H9 (cell line): ENCODE measurements at regions not wholly inside any gene's neighbourhood (a gene's known extent, or its start where the extent isn't known, plus 50 kb on each side); places are given as distances from the start of the nearest gene placed in this dataset.
"Not testable (repeated sequence)": the region's sequence is repeated elsewhere in the genome, so short reads cannot be mapped to it uniquely, and the experiment has no call there.

Source experiments
- DNase-seq: peaks from one replicate; pipeline ENCODE4 v3.0.0-alpha.2; 2017
- H2AFZ ChIP-seq: one replicate; pipeline ENCODE4 v1.6.1; 2013; ENCODE audit warnings: mild to moderate bottlenecking, low read length, control low read depth, moderate library complexity
- H2AK5ac ChIP-seq: 2 replicates; pipeline ENCODE4 v1.6.1; 2013; ENCODE audit warnings: low read length, control low read depth, mixed read lengths; ENCODE audit not compliant: insufficient read length
- H2BK120ac ChIP-seq: one replicate; pipeline ENCODE4 v1.6.1; 2013; ENCODE audit warnings: low read depth, mild to moderate bottlenecking, low read length, control low read depth, inconsistent platforms; ENCODE audit not compliant: poor library complexity, severe bottlenecking
- H2BK12ac ChIP-seq: 2 replicates; pipeline ENCODE4 v1.6.1; 2013; ENCODE audit warnings: low read length, control low read depth, mixed read lengths, low read depth; ENCODE audit not compliant: insufficient read length
- H2BK15ac ChIP-seq: 2 replicates; pipeline ENCODE4 v1.6.1; 2013; ENCODE audit warnings: low read depth, low read length, control low read depth
- H2BK20ac ChIP-seq: one replicate; pipeline ENCODE4 v1.6.1; 2013; ENCODE audit warnings: low read depth, mild to moderate bottlenecking, low read length, control low read depth, inconsistent platforms; ENCODE audit not compliant: poor library complexity, severe bottlenecking
- H2BK5ac ChIP-seq: 2 replicates; pipeline ENCODE4 v1.6.1; 2013; ENCODE audit warnings: low read length, control low read depth, mixed read lengths; ENCODE audit not compliant: insufficient read length
- H3K14ac ChIP-seq: 2 replicates; pipeline ENCODE4 v1.6.1; 2013; ENCODE audit warnings: low read length, control low read depth; ENCODE audit not compliant: insufficient read depth
- H3K18ac ChIP-seq: 2 replicates; pipeline ENCODE4 v1.6.1; 2013; ENCODE audit warnings: low read depth, mild to moderate bottlenecking, mixed read lengths, low read length, control low read depth; ENCODE audit not compliant: insufficient read length
- H3K23ac ChIP-seq: 2 replicates; pipeline ENCODE4 v1.6.1; 2013; ENCODE audit warnings: low read length, control low read depth, mixed read lengths, low read depth; ENCODE audit not compliant: insufficient read length
- H3K23me2 ChIP-seq: 2 replicates; pipeline ENCODE4 v1.6.1; 2013; ENCODE audit warnings: low read depth, mild to moderate bottlenecking, mixed read lengths, low read length, control low read depth; ENCODE audit not compliant: insufficient read length, poor library complexity, severe bottlenecking
- H3K27ac ChIP-seq: 2 replicates; pipeline ENCODE4 v1.5.1; 2013; ENCODE audit warnings: low read length, control low read depth, mixed read lengths, low read depth; ENCODE audit not compliant: insufficient read length
- H3K27me3 ChIP-seq: 2 replicates; pipeline ENCODE4 v1.6.1; 2013; ENCODE audit warnings: low read length, control low read depth, inconsistent platforms; ENCODE audit not compliant: insufficient read depth
- H3K4ac ChIP-seq: 2 replicates; pipeline ENCODE4 v1.6.1; 2013; ENCODE audit warnings: low read depth, mild to moderate bottlenecking, control low read depth, inconsistent platforms, low read length, moderate library complexity
- H3K4me1 ChIP-seq: 2 replicates; pipeline ENCODE4 v1.6.1; 2013; ENCODE audit warnings: low read length, control low read depth, inconsistent platforms; ENCODE audit not compliant: insufficient read depth
- H3K4me2 ChIP-seq: 2 replicates; pipeline ENCODE4 v1.6.1; 2013; ENCODE audit warnings: low read length, control low read depth, mixed read lengths; ENCODE audit not compliant: insufficient read length, insufficient read depth
- H3K56ac ChIP-seq: 2 replicates; pipeline ENCODE4 v1.6.1; 2013; ENCODE audit warnings: low read depth, mild to moderate bottlenecking, mixed read lengths, low read length, control low read depth; ENCODE audit not compliant: insufficient read length
- H3K79me1 ChIP-seq: 2 replicates; pipeline ENCODE4 v1.6.1; 2013; ENCODE audit warnings: low read depth, mild to moderate bottlenecking, moderate library complexity, low read length, control low read depth, inconsistent platforms; ENCODE audit not compliant: insufficient read depth, poor library complexity, severe bottlenecking
- H3K79me2 ChIP-seq: 2 replicates; pipeline ENCODE4 v1.6.1; 2013; ENCODE audit warnings: low read length, control low read depth, inconsistent platforms; ENCODE audit not compliant: insufficient read depth
- H3K9ac ChIP-seq: 2 replicates; pipeline ENCODE4 v1.6.1; 2013; ENCODE audit warnings: low read length, control low read depth, mixed read lengths; ENCODE audit not compliant: insufficient read length; ENCODE audit errors: extremely low read depth
- H3K9me3 ChIP-seq: one replicate; pipeline ENCODE4 v1.6.1; 2013; ENCODE audit warnings: low read depth, low read length, inconsistent platforms; ENCODE audit not compliant: control insufficient read depth
- H3T11ph ChIP-seq: one replicate; pipeline ENCODE4 v1.6.1; 2013; ENCODE audit warnings: mild to moderate bottlenecking, low read length, control low read depth, inconsistent platforms
- H4K20me1 ChIP-seq: one replicate; pipeline ENCODE4 v1.6.1; 2013; ENCODE audit not compliant: control insufficient read depth, insufficient read length, insufficient read depth
- H4K5ac ChIP-seq: 2 replicates; pipeline ENCODE4 v1.6.1; 2013; ENCODE audit warnings: low read depth, mild to moderate bottlenecking, mixed read lengths, low read length, control low read depth; ENCODE audit not compliant: insufficient read length
- H4K8ac ChIP-seq: replicated peaks from 2 replicates; pipeline ENCODE4 v1.6.1; 2013; ENCODE audit warnings: low read length, control low read depth, mixed read lengths, low read depth; ENCODE audit not compliant: insufficient read length
- H4K91ac ChIP-seq: 2 replicates; pipeline ENCODE4 v1.6.1; 2013; ENCODE audit warnings: low read depth, mild to moderate bottlenecking, moderate library complexity, mixed read lengths, low read length, control low read depth; ENCODE audit not compliant: insufficient read length
- H3K27ac Mint-ChIP-seq, 3 experiments: 2 replicates in 2 of 3; 3 replicates in 1 of 3; pipeline ENCODE4 v1.8.0; 2020 to 2021; ENCODE audit warnings: mixed read lengths in 3 of 3, mild to moderate bottlenecking in 1 of 3, moderate library complexity in 1 of 3
- H3K27me3 Mint-ChIP-seq: 2 replicates; pipeline ENCODE4 v1.8.0; 2021; ENCODE audit warnings: low read depth, mild to moderate bottlenecking, moderate library complexity, mixed read lengths
- H3K36me3 Mint-ChIP-seq, 3 experiments: 2 replicates in 2 of 3; 3 replicates in 1 of 3; pipeline ENCODE4 v1.8.0; 2020 to 2021; ENCODE audit warnings: low read depth in 3 of 3, mixed read lengths in 3 of 3; ENCODE audit not compliant: insufficient read depth in 1 of 3
- H3K4me1 Mint-ChIP-seq, 2 experiments: 2 replicates each; pipeline ENCODE4 v1.8.0; 2020; ENCODE audit warnings: mixed read lengths in 2 of 2
- H3K4me3 Mint-ChIP-seq, 2 experiments: 2 replicates in 1 of 2; 3 replicates in 1 of 2; pipeline ENCODE4 v1.8.0; 2020 to 2021; ENCODE audit warnings: mild to moderate bottlenecking in 2 of 2, mixed read lengths in 2 of 2, moderate library complexity in 1 of 2
- H3K9me3 Mint-ChIP-seq, 2 experiments: 2 replicates in 1 of 2; 3 replicates in 1 of 2; pipeline ENCODE4 v1.8.0; 2020; ENCODE audit warnings: mild to moderate bottlenecking in 2 of 2, mixed read lengths in 2 of 2, moderate library complexity in 1 of 2
- WGBS: extraction: QIAGEN DNeasy Blood & Tissue Kit; methylation state at CpG from one replicate; pipeline ENCODE4 v1.1.7; 2013; ENCODE audit warnings: missing lambda C conversion rate, low lambda C conversion rate, mixed read lengths; ENCODE audit not compliant: insufficient read length; ENCODE audit errors: extremely low coverage; 5-methylcytosine and 5-hydroxymethylcytosine counted together
- TF ChIP-seq, protein P1 (sequence below): fragments of 200-600 bp; sonication (generic); conservative IDR thresholded peaks from 3 replicates; pipeline ENCODE4 v1.8.0; 2021; ENCODE audit warnings: antibody characterized with exemption, mild to moderate bottlenecking

DNA sequence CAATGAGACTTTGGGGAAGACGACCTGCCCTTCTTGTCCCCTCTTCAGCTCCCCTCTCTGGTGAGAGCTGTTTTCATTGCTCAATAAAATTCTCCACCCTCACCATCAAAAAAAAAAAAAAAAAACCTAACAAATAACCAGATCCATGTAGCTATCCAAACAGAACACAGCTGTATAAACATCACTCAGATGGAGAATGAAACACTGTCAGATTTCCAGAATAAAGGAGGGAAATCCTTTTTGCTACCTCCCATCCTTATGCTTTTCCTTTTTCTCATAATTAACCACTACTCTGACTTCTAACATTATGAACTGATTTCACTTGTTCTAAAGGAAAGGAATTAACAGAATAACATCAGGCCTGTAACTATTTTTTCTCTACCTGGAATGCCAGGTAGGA lies 155.6 kb downstream of the PPP4R3C start:
- WGBS: no CpG with 5 or more reads among the region's 1 CpG

DNA sequence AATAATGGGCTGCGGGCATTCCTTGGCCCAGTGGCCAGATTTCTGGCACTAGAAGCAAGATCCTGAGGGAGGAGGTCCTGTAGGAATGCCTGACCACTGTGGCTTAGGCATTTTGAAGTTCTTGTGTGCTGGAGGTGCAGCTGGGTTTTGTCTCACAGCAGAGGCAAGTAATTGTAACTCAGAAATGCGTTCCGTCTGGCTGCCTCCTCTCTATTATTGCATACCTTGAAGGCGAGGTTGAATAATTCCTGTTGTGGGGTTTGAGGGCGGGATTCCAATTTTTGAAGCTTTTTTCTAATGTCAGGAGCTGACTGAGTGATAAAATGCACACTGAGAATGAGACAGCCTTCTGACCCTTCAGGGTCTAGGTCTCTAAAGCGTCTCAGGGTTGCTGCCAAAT lies 170.6 kb downstream of the PPP4R3C start:
- H2BK20ac ChIP-seq, H3K79me1 ChIP-seq, H3K14ac ChIP-seq, H4K8ac ChIP-seq, H3K9me3 ChIP-seq, H2AK5ac ChIP-seq, H3K4me2 ChIP-seq, H3K27ac ChIP-seq, H3K4me1 ChIP-seq, H2BK120ac ChIP-seq, H3K9me3 Mint-ChIP-seq, H4K20me1 ChIP-seq, H3K36me3 Mint-ChIP-seq, H3K56ac ChIP-seq, H3K27ac Mint-ChIP-seq, H3K23ac ChIP-seq, H4K91ac ChIP-seq, H3K4me3 Mint-ChIP-seq, H4K5ac ChIP-seq, DNase-seq, H3K9ac ChIP-seq, H3K79me2 ChIP-seq, H2BK15ac ChIP-seq, H3K4ac ChIP-seq, H3T11ph ChIP-seq, H3K4me1 Mint-ChIP-seq, H3K27me3 ChIP-seq, H3K18ac ChIP-seq, H2BK12ac ChIP-seq, H2BK5ac ChIP-seq, H2AFZ ChIP-seq, H3K23me2 ChIP-seq, H3K27me3 Mint-ChIP-seq: not testable (repeated sequence)
- no CpG with 5 or more reads among the region's 6 CpGs for WGBS

More for the DNA sequence above, 155.6 kb downstream of the PPP4R3C start:
- Histone ChIP-seq H3K4me2 (no peak overlapping the region), H3T11ph (no peak overlapping the region), H2BK20ac (no peak overlapping the region), H4K8ac (no peak overlapping the region), H2BK15ac (no peak overlapping the region), H3K14ac (no peak overlapping the region), H2BK12ac (no peak overlapping the region), H3K18ac (no peak overlapping the region), H2AK5ac (no peak overlapping the region), H3K56ac (no peak overlapping the region), H2BK5ac (no peak overlapping the region), H2BK120ac (no peak overlapping the region), H3K23ac (no peak overlapping the region), H4K5ac (no peak overlapping the region), H3K23me2 (no peaks in the 10 kb centered on the region), H3K79me2 (no peaks in the 10 kb centered on the region), H3K4me1 (no peaks in the 10 kb centered on the region), H3K9me3 (peaks cover 10% of the 10 kb centered on the region), H3K4ac (no peak overlapping the region), H3K9ac (no peak overlapping the region), H3K79me1 (no peaks in the 10 kb centered on the region), H4K20me1 (no peaks in the 10 kb centered on the region), H3K27me3 (no peaks in the 10 kb centered on the region), H3K27ac (no peak overlapping the region), H2AFZ (no peak overlapping the region), H4K91ac (no peak overlapping the region)
- TF ChIP-seq, protein P1, sequence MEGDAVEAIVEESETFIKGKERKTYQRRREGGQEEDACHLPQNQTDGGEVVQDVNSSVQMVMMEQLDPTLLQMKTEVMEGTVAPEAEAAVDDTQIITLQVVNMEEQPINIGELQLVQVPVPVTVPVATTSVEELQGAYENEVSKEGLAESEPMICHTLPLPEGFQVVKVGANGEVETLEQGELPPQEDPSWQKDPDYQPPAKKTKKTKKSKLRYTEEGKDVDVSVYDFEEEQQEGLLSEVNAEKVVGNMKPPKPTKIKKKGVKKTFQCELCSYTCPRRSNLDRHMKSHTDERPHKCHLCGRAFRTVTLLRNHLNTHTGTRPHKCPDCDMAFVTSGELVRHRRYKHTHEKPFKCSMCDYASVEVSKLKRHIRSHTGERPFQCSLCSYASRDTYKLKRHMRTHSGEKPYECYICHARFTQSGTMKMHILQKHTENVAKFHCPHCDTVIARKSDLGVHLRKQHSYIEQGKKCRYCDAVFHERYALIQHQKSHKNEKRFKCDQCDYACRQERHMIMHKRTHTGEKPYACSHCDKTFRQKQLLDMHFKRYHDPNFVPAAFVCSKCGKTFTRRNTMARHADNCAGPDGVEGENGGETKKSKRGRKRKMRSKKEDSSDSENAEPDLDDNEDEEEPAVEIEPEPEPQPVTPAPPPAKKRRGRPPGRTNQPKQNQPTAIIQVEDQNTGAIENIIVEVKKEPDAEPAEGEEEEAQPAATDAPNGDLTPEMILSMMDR: no peak
- Mint-ChIP-seq H3K27me3 (no peaks in the 10 kb centered on the region; the same call in 1 of the 2 replicates), H3K36me3 (peaks cover 0 to 2% (median 0%) of the 10 kb centered on the region in 3 experiments; a peak in 2 of 7 replicates), H3K4me1 (no peaks in the 10 kb centered on the region), H3K27ac (no peak overlapping the region), H3K4me3 (no peak overlapping the region), H3K9me3 (peaks cover 55 to 64% of the 10 kb centered on the region in 2 experiments)
- no peak for DNase-seq
